Neuronal stem cell (in vitro differentiated cells): ENCODE measurements at regions not wholly inside any gene's neighbourhood (a gene's known extent, or its start where the extent isn't known, plus 50 kb on each side); places are given as distances from the start of the nearest gene placed in this dataset.

Experiments
- DNase-seq: peaks from one replicate; pipeline ENCODE4 v3.0.0-alpha.2; 2013; ENCODE audit warnings: low spot score
- H2AFZ ChIP-seq: one replicate; pipeline ENCODE4 v1.6.1; 2013; ENCODE audit warnings: mild to moderate bottlenecking, low read length, inconsistent platforms
- H2AK5ac ChIP-seq: 2 replicates; pipeline ENCODE4 v1.6.1; 2013; ENCODE audit warnings: low read depth, mild to moderate bottlenecking, inconsistent platforms, low read length, moderate library complexity, mixed read lengths
- H2BK120ac ChIP-seq: 2 replicates; pipeline ENCODE4 v1.6.1; 2013; ENCODE audit warnings: low read depth, mild to moderate bottlenecking, inconsistent platforms, low read length, moderate library complexity, mixed read lengths
- H2BK12ac ChIP-seq: one replicate; pipeline ENCODE4 v1.6.1; 2013; ENCODE audit warnings: low read length, inconsistent platforms
- H2BK15ac ChIP-seq: 2 replicates; pipeline ENCODE4 v1.6.1; 2013; ENCODE audit warnings: mild to moderate bottlenecking, low read length, inconsistent platforms, mixed read lengths
- H2BK5ac ChIP-seq: one replicate; pipeline ENCODE4 v1.6.1; 2013; ENCODE audit warnings: inconsistent platforms, mild to moderate bottlenecking, low read length, moderate library complexity
- H3K14ac ChIP-seq: one replicate; pipeline ENCODE4 v1.6.1; 2013; ENCODE audit warnings: low read length, inconsistent platforms
- H3K18ac ChIP-seq: 2 replicates; pipeline ENCODE4 v1.6.1; 2013; ENCODE audit warnings: low read length, inconsistent platforms
- H3K23ac ChIP-seq: 2 replicates; pipeline ENCODE4 v1.6.1; 2013; ENCODE audit warnings: low read depth, mild to moderate bottlenecking, mixed read lengths, low read length, inconsistent platforms; ENCODE audit not compliant: poor library complexity
- H3K27ac ChIP-seq: replicated peaks from 3 replicates; pipeline ENCODE4 v1.5.1; 2013; ENCODE audit warnings: low read length, inconsistent platforms
- H3K27me3 ChIP-seq, 3 experiments: 2 replicates each; pipeline ENCODE4 v1.6.1; 2013; ENCODE audit warnings: low read length in 3 of 3, mild to moderate bottlenecking in 2 of 3, inconsistent platforms in 1 of 3, low read depth in 1 of 3, mixed read lengths in 1 of 3, moderate library complexity in 1 of 3; ENCODE audit not compliant: control insufficient read depth in 3 of 3, insufficient read depth in 3 of 3
- H3K36me3 ChIP-seq, 2 donors: replicated peaks in 1 of 2; 2 replicates each; pipeline ENCODE4 v1.6.1; 2013; ENCODE audit warnings: low read length in 2 of 2; ENCODE audit not compliant: control insufficient read depth in 2 of 2, insufficient read depth in 2 of 2
- H3K4ac ChIP-seq: 2 replicates; pipeline ENCODE4 v1.6.1; 2013; ENCODE audit warnings: inconsistent platforms, mild to moderate bottlenecking, low read length, moderate library complexity
- H3K4me1 ChIP-seq, 2 donors: 1 replicate in 1 of 2; 2 replicates in 1 of 2; pipeline ENCODE4 v1.6.1; 2013; ENCODE audit warnings: low read length in 2 of 2, low read depth in 1 of 2; ENCODE audit not compliant: control insufficient read depth in 2 of 2, insufficient read depth in 1 of 2
- H3K4me2 ChIP-seq: one replicate; pipeline ENCODE4 v1.6.1; 2013; ENCODE audit warnings: mild to moderate bottlenecking, low read length, inconsistent platforms; ENCODE audit not compliant: insufficient read depth, poor library complexity, severe bottlenecking
- H3K4me3 ChIP-seq, 2 donors: 2 replicates each; pipeline ENCODE4 v1.5.1; 2013; ENCODE audit warnings: low read length in 2 of 2, mild to moderate bottlenecking in 2 of 2, inconsistent platforms in 1 of 2, moderate library complexity in 1 of 2
- H3K79me1 ChIP-seq: one replicate; pipeline ENCODE4 v1.6.1; 2013; ENCODE audit warnings: low read depth, mild to moderate bottlenecking, inconsistent platforms, low read length, moderate library complexity
- H3K9ac ChIP-seq: one replicate; pipeline ENCODE4 v1.6.1; 2013; ENCODE audit warnings: mild to moderate bottlenecking, low read depth, low read length, inconsistent platforms; ENCODE audit not compliant: poor library complexity
- H3K9me3 ChIP-seq, 2 donors: replicated peaks in 1 of 2; 2 replicates each; pipeline versions ENCODE3 to v1.6.1; 2013; ENCODE audit warnings: low read length in 2 of 2, mild to moderate bottlenecking in 2 of 2, inconsistent platforms in 1 of 2, low read depth in 1 of 2, mixed read lengths in 1 of 2, moderate library complexity in 1 of 2; ENCODE audit not compliant: control insufficient read depth in 2 of 2, insufficient read depth in 1 of 2
- H4K8ac ChIP-seq: one replicate; pipeline ENCODE4 v1.6.1; 2013; ENCODE audit warnings: low read depth, mild to moderate bottlenecking, inconsistent platforms, low read length, moderate library complexity
- H4K91ac ChIP-seq: one replicate; pipeline ENCODE4 v1.6.1; 2013; ENCODE audit warnings: low read length, low read depth, mild to moderate bottlenecking, inconsistent platforms; ENCODE audit not compliant: poor library complexity
- WGBS, 2 donors: extraction: QIAGEN DNeasy Blood & Tissue Kit; methylation state at CpG; one replicate each; pipeline ENCODE4 v1.1.7; 2013; ENCODE audit warnings: missing lambda C conversion rate in 2 of 2, mixed read lengths in 1 of 2; ENCODE audit not compliant: insufficient read length in 2 of 2, insufficient replicate concordance in 1 of 2; ENCODE audit errors: extremely low coverage in 2 of 2; 5-methylcytosine and 5-hydroxymethylcytosine counted together

GRCh38 chr15:95693917-95694316 lies 636.6 kb upstream of the NR2F2 start:
- Histone ChIP-seq H3K4me3 (no peak overlapping the region), H3K36me3 (no peaks in the 10 kb centered on the region), H4K91ac (no peak overlapping the region), H3K9me3 (peaks cover 2 to 21% of the 10 kb centered on the region in 2 donors), H2BK15ac (no peak overlapping the region), H3K4me2 (no peak overlapping the region), H4K8ac (no peak overlapping the region), H3K18ac (no peak overlapping the region), H3K14ac (no peak overlapping the region), H3K4ac (no peak overlapping the region), H3K4me1 (no peaks in the 10 kb centered on the region), H3K27ac (no peak overlapping the region), H3K27me3 (no peaks in the 10 kb centered on the region), H2BK12ac (no peak overlapping the region), H2AK5ac (no peak overlapping the region), H2AFZ (no peak overlapping the region), H2BK5ac (no peak overlapping the region), H2BK120ac (no peak overlapping the region), H3K23ac (no peak overlapping the region), H3K79me1 (no peaks in the 10 kb centered on the region), H3K9ac (no peak overlapping the region)
- DNase-seq = no peak
- WGBS, 2 donors = no CpG with 5 or more reads among the region's 1 CpG

GRCh38 chr15:95698230-95698629 lies 632.3 kb upstream of the NR2F2 start:
- no peak overlapping the region for H2BK5ac ChIP-seq
- H3K14ac ChIP-seq = no peak overlapping the region
- peaks cover 4 to 61% of the 10 kb centered on the region in 2 donors for H3K9me3 ChIP-seq
- no CpG with 5 or more reads among the region's 2 CpGs for WGBS, 2 donors
- H2BK120ac ChIP-seq = no peak overlapping the region
- H4K8ac ChIP-seq = no peak overlapping the region
- H3K9ac ChIP-seq = no peak overlapping the region
- no peak overlapping the region for H2BK15ac ChIP-seq
- no peak overlapping the region for H3K4ac ChIP-seq
- H4K91ac ChIP-seq = no peak overlapping the region
- no peaks in the 10 kb centered on the region for H3K27me3 ChIP-seq
- no peak overlapping the region for H3K27ac ChIP-seq
- H3K36me3 ChIP-seq = no peaks in the 10 kb centered on the region
- H3K4me3 ChIP-seq = no peak overlapping the region
- H2AK5ac ChIP-seq = no peak overlapping the region
- no peak overlapping the region for H3K18ac ChIP-seq
- no peaks in the 10 kb centered on the region for H3K4me1 ChIP-seq
- no peak overlapping the region for H2BK12ac ChIP-seq
- no peak for DNase-seq
- H2AFZ ChIP-seq = no peak overlapping the region
- no peak overlapping the region for H3K23ac ChIP-seq
- no peaks in the 10 kb centered on the region for H3K79me1 ChIP-seq
- H3K4me2 ChIP-seq = no peak overlapping the region

DNA sequence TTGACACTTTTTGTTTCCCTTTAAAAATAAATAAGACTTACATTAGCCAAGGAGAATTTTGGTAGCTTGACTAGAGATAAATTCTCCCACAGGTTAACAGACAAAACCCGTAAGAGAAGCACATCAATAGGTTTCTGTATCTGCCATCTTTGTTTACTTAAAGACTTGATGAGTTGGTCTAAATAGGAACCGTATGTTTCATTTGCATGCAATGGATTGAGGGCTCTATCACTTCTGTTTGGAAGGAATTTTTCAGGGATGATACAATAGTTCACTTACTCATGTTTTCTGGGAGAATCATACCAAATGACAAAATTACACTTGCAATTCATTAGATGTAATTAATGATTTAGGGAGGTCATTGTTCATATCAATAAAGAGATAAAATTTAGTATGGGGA lies 631.5 kb upstream of the NR2F2 start:
- Histone ChIP-seq H2AK5ac (no peak overlapping the region), H3K4me2 (no peak overlapping the region), H2BK5ac (no peak overlapping the region), H3K36me3 (no peaks in the 10 kb centered on the region), H3K4me1 (no peaks in the 10 kb centered on the region), H3K23ac (no peak overlapping the region), H4K91ac (no peak overlapping the region), H2AFZ (no peak overlapping the region), H3K9me3 (peaks cover 4 to 57% of the 10 kb centered on the region in 2 donors), H3K18ac (no peak overlapping the region), H4K8ac (no peak overlapping the region), H3K27ac (no peak overlapping the region), H3K79me1 (no peaks in the 10 kb centered on the region), H3K4me3 (no peak overlapping the region), H2BK12ac (no peak overlapping the region), H3K4ac (no peak overlapping the region), H3K9ac (no peak overlapping the region), H3K14ac (no peak overlapping the region), H3K27me3 (no peaks in the 10 kb centered on the region), H2BK120ac (no peak overlapping the region), H2BK15ac (no peak overlapping the region)
- DNase-seq = no peak
- WGBS, 2 donors = no CpG with 5 or more reads among the region's 2 CpGs

DNA sequence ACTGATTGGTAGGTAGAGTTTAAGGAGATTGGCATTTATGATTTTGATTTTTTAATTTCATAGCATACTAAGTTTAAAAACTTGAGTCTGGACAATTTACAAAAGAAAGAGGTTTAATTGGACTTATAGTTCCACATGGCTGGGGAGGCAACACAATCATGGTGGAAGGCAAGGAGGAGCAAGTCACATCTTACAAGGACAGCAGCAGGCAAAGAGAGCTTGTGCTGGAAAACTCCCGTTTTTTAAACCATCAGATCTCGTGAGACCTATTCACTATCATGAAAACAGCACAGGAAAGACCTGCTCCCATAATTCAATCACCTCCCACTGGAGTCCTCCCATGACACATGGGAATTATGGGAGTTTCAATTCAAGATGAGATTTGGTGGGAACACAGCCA lies 630.9 kb upstream of the NR2F2 start:
- Histone ChIP-seq H3K9me3 (peaks cover 4 to 59% of the 10 kb centered on the region in 2 donors), H2BK12ac (no peak overlapping the region), H3K14ac (no peak overlapping the region), H3K79me1 (no peaks in the 10 kb centered on the region), H3K4ac (no peak overlapping the region), H3K27me3 (no peaks in the 10 kb centered on the region), H2BK120ac (no peak overlapping the region), H3K18ac (no peak overlapping the region), H4K91ac (no peak overlapping the region), H3K23ac (no peak overlapping the region), H2BK5ac (no peak overlapping the region), H3K4me1 (no peaks in the 10 kb centered on the region), H3K9ac (no peak overlapping the region), H2AFZ (no peak overlapping the region), H3K36me3 (no peaks in the 10 kb centered on the region), H4K8ac (no peak overlapping the region), H3K4me3 (no peak overlapping the region), H3K27ac (no peak overlapping the region), H3K4me2 (no peak overlapping the region), H2AK5ac (no peak overlapping the region), H2BK15ac (no peak overlapping the region)
- WGBS, 2 donors = no CpG with 5 or more reads among the region's 2 CpGs
- DNase-seq = no peak
